HepG2 (cell line): ENCODE measurements at regions not wholly inside any gene's neighbourhood (a gene's known extent, or its start where the extent isn't known, plus 50 kb on each side); places are given as distances from the start of the nearest gene placed in this dataset.

Experiments used
- ATAC-seq: fragments of 200-7000 bp; cut with Tn5 transposase; 3 replicates; pipeline ENCODE4 v1.9.1; 2020; ENCODE audit warnings: mild to moderate bottlenecking, moderate library complexity
- BruUV-seq: library from RNA; stranded (reverse); fragments of 400-500 nt; replicated peaks from 2 replicates; lab custom pipeline; 2021; lab: Mats Ljungman, UMichigan
- CTCF ChIA-PET: fragments of 300-600 bp; formaldehyde crosslinking; extraction: SDS; loops from one replicate; lab custom pipeline; 2021; ENCODE audit warnings: low total read pairs, inconsistent platforms, low intra/inter-chr PET ratio; lab: Yijun Ruan, JAX
- POLR2A ChIA-PET: fragments of 350-600 bp; sonication (Branson Sonifier 250); formaldehyde crosslinking; loops from one replicate; lab custom pipeline; 2020; ENCODE audit warnings: antibody characterized with exemption, inconsistent platforms; lab: Yijun Ruan, JAX
- DNase-seq: peaks from one replicate; pipeline ENCODE4 v3.0.0-alpha.2; 2015; ENCODE audit warnings: low spot score
- FAIRE-seq: peaks from 3 replicates; lab custom pipeline; 2011; peaks lifted over from hg19 to GRCh38; lab: Jason Lieb, UNC
- H2AFZ ChIP-seq: one replicate; pipeline ENCODE4 v1.6.1; 2011; ENCODE audit warnings: low read length, inconsistent platforms
- H3K27ac ChIP-seq: fragments of 300-600 bp; 3 replicates; pipeline ENCODE4 v1.8.0; 2011; ENCODE audit warnings: mixed run types, mild to moderate bottlenecking, mixed read lengths, low read length, inconsistent platforms; ENCODE audit not compliant: insufficient read depth; ENCODE audit errors: extremely low read length
- H3K27me3 ChIP-seq, 2 experiments: fragments of 200-600 bp in 1 of 2; 2 replicates in 1 of 2; 3 replicates in 1 of 2; pipeline versions ENCODE4 v1.6.0 to v1.8.0; 2011; ENCODE audit warnings: low read length in 2 of 2, mild to moderate bottlenecking in 2 of 2, moderate library complexity in 2 of 2, inconsistent platforms in 1 of 2; ENCODE audit not compliant: insufficient read depth in 2 of 2, control insufficient read depth in 1 of 2
- H3K36me3 ChIP-seq, 2 experiments: fragments of 200-600 bp in 1 of 2; replicated peaks in 1 of 2; 2 replicates in 1 of 2; 3 replicates in 1 of 2; pipeline versions ENCODE4 v1.5.1 to v1.8.0; 2011; ENCODE audit warnings: low read length in 2 of 2, inconsistent platforms in 1 of 2; ENCODE audit not compliant: insufficient read depth in 2 of 2, control insufficient read depth in 1 of 2
- H3K4me1 ChIP-seq: 2 replicates; pipeline ENCODE4 v1.5.1; 2012; ENCODE audit warnings: low read length, inconsistent platforms; ENCODE audit not compliant: insufficient read depth
- H3K4me2 ChIP-seq: 2 replicates; pipeline ENCODE4 v1.6.0; 2011; ENCODE audit warnings: low read depth, low read length, inconsistent platforms
- H3K4me3 ChIP-seq, 3 experiments: fragments of 200-600 bp in 1 of 3; sonication (generic), shearing (Covaris generic) in 1 of 3; replicated peaks in 1 of 3; 2 replicates each; pipeline ENCODE4 v1.5.1; 2011 to 2016; ENCODE audit warnings: low read length in 3 of 3, inconsistent platforms in 2 of 3, low read depth in 2 of 3, mild to moderate bottlenecking in 2 of 3, control low read depth in 1 of 3, mixed read lengths in 1 of 3; ENCODE audit not compliant: insufficient read depth in 1 of 3
- H3K79me2 ChIP-seq: one replicate; pipeline ENCODE4 v1.6.1; 2011; ENCODE audit warnings: low read length, inconsistent platforms; ENCODE audit not compliant: insufficient read depth
- H3K9ac ChIP-seq: 2 replicates; pipeline ENCODE4 v1.6.0; 2011; ENCODE audit warnings: mild to moderate bottlenecking, low read depth, low read length, inconsistent platforms; ENCODE audit not compliant: insufficient read depth
- H3K9me3 ChIP-seq: 2 replicates; pipeline ENCODE4 v1.5.1; 2012; ENCODE audit warnings: mild to moderate bottlenecking, low read length
- H4K20me1 ChIP-seq: 2 replicates; pipeline ENCODE4 v1.6.0; 2011; ENCODE audit warnings: inconsistent platforms, mild to moderate bottlenecking, low read length, moderate library complexity; ENCODE audit not compliant: insufficient read depth
- BRF2 ChIP-seq: sonication (generic); formaldehyde crosslinking; IDR thresholded peaks from 2 replicates; pipeline ENCODE4 v1.8.1; 2022; ENCODE audit warnings: mild to moderate bottlenecking, missing genetic modification reagents
- JUND ChIP-seq: sonication (generic); formaldehyde crosslinking; IDR thresholded peaks from 2 replicates; pipeline ENCODE4 v1.8.0; 2022; ENCODE audit warnings: mild to moderate bottlenecking, missing genetic modification reagents
- MEIS1 ChIP-seq: sonication (generic); formaldehyde crosslinking; IDR thresholded peaks from 2 replicates; pipeline ENCODE4 v1.9.0; 2021; ENCODE audit warnings: mild to moderate bottlenecking, missing genetic modification reagents, moderate library complexity, borderline replicate concordance
- NR2F2 ChIP-seq: IDR thresholded peaks from 2 replicates; pipeline ENCODE4 v1.6.1; 2012; ENCODE audit warnings: low read depth, inconsistent platforms, borderline replicate concordance
- POLR2AphosphoS5 ChIP-seq: IDR thresholded peaks from 2 replicates; pipeline ENCODE4 v1.6.1; 2012; ENCODE audit warnings: low read depth, low read length
- SCMH1 ChIP-seq: sonication (generic); formaldehyde crosslinking; IDR thresholded peaks from 2 replicates; pipeline ENCODE4 v1.9.0; 2021; ENCODE audit warnings: missing genetic modification reagents, mild to moderate bottlenecking, borderline replicate concordance
- SIN3A ChIP-seq: IDR thresholded peaks from 2 replicates; pipeline ENCODE4 v1.6.1; 2011; ENCODE audit warnings: low read depth, mild to moderate bottlenecking, control low read depth, low read length, borderline replicate concordance
- TEAD2 ChIP-seq: sonication (generic); formaldehyde crosslinking; IDR thresholded peaks from 2 replicates; pipeline ENCODE4 v1.9.0; 2021; ENCODE audit warnings: missing genetic modification reagents
- ZBTB4 ChIP-seq: sonication (generic); formaldehyde crosslinking; IDR thresholded peaks from 2 replicates; pipeline ENCODE4 v1.4.0; 2020; ENCODE audit warnings: missing genetic modification reagents, mild to moderate bottlenecking, borderline replicate concordance
- ZBTB46 ChIP-seq: sonication (generic); formaldehyde crosslinking; IDR thresholded peaks from 2 replicates; pipeline ENCODE4 v1.4.0; 2020; ENCODE audit warnings: mild to moderate bottlenecking, missing genetic modification reagents, borderline replicate concordance
- ZBTB49 ChIP-seq: sonication (generic); formaldehyde crosslinking; IDR thresholded peaks from 2 replicates; pipeline ENCODE4 v1.4.0; 2020; ENCODE audit warnings: missing genetic modification reagents, borderline replicate concordance
- ZNF280B ChIP-seq: sonication (generic); formaldehyde crosslinking; IDR thresholded peaks from 2 replicates; pipeline ENCODE4 v1.5.0; 2020; ENCODE audit warnings: missing genetic modification reagents, mild to moderate bottlenecking, borderline replicate concordance
- ZNF678 ChIP-seq: sonication (generic); formaldehyde crosslinking; IDR thresholded peaks from 2 replicates; pipeline ENCODE4 v1.4.0; 2020; ENCODE audit warnings: mild to moderate bottlenecking, missing genetic modification reagents
- ZNF780A ChIP-seq: sonication (generic); formaldehyde crosslinking; IDR thresholded peaks from 2 replicates; pipeline ENCODE4 v1.8.0; 2022; ENCODE audit warnings: mild to moderate bottlenecking, missing genetic modification reagents, moderate library complexity
- WGBS: methylation state at CpG from one replicate; pipeline ENCODE4 v1.1.6; 2017; ENCODE audit warnings: low lambda C conversion rate; 5-methylcytosine and 5-hydroxymethylcytosine counted together
- in situ Hi-C: cut with HindIII; loops from 2 replicates; pipeline ENCODE4 v1.10.0; 2017; ENCODE audit warnings: low pct_unique_long_range_greater_than_20kb; ENCODE audit not compliant: extremely low pct_ligation_motif_present
- intact Hi-C: fragments of 100-400 bp; cut with micrococcal nuclease; formaldehyde crosslinking; loops from one replicate; pipeline ENCODE4 v1.10.0; 2022; ENCODE audit not compliant: unreplicated experiment

- no peak for DNase-seq
- ChIA-PET POLR2A (no interaction called here), CTCF (no interaction called here)
- no peaks in the 10 kb centered on the region for H3K27me3 ChIP-seq
- H3K4me2 ChIP-seq = no peak overlapping the region
- no peak for ATAC-seq
- H3K4me3 ChIP-seq = no peak overlapping the region
- H3K27ac ChIP-seq = no peak overlapping the region
- no peaks in the 10 kb centered on the region for H3K4me1 ChIP-seq
- no peak overlapping the region for H3K9ac ChIP-seq
- no peak for FAIRE-seq
- intact Hi-C loops (no loop called here), in situ Hi-C loops (no loop called here)
- no peaks in the 10 kb centered on the region for H4K20me1 ChIP-seq
- H3K79me2 ChIP-seq = no peaks in the 10 kb centered on the region
- no TSS peak for BruUV-seq
- no peak overlapping the region for H2AFZ ChIP-seq
- H3K9me3 ChIP-seq = no peaks in the 10 kb centered on the region
- WGBS = 7% methylated on average over 6 of the region's 6 CpGs
- H3K36me3 ChIP-seq = no peaks in the 10 kb centered on the region
- TF ChIP-seq SIN3A (no peak), ZNF780A (CRISPR knock-in tag) (no peak), POLR2AphosphoS5 (no peak), SCMH1 (CRISPR knock-in tag) (no peak), MEIS1 (CRISPR knock-in tag) (no peak), BRF2 (CRISPR knock-in tag) (no peak), ZBTB49 (no peak), ZBTB46 (no peak), ZNF678 (no peak), TEAD2 (CRISPR knock-in tag) (no peak), JUND (no peak), ZBTB4 (no peak), ZNF280B (CRISPR knock-in tag) (no peak), NR2F2 (no peak)
Measured at GRCh38 chr1:239778208-239778813, 313.4 kb upstream of the FMN2 start.
